GM19025 (cell line): ENCODE measurements at regions not wholly inside any gene's neighbourhood (a gene's known extent, or its start where the extent isn't known, plus 50 kb on each side); places are given as distances from the start of the nearest gene placed in this dataset.

ENCODE experiments used
- ATAC-seq: cut with Tn5 transposase; IDR thresholded peaks from one replicate; pipeline ENCODE4 v1.9.1; 2021; ENCODE audit warnings: mild to moderate bottlenecking, low read depth, moderate library complexity; ENCODE audit not compliant: unreplicated experiment

GRCh38 chr4:82043081-82043808, 330.5 kb downstream of the HNRNPD start:
- ATAC-seq = no peak

DNA sequence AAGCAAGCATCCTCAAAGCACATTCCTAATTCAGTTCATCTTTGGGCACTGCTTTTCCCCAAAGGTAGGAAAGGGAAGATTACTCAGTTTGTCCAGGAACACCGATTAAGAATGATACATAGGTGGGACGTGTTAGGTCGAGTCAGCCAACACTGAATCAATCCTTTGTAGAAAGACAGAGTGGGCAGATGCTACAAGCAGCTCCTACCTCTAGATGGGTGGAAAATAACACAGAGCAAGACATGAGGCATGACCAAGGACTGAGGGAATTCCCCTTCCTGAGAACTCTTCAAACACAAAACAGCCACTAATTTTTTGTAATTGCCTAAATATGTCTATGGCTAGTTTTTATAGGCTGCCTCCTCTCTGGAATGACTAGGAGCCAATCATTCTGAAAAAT, 331.7 kb downstream of the HNRNPD start:
- no peak for ATAC-seq

DNA sequence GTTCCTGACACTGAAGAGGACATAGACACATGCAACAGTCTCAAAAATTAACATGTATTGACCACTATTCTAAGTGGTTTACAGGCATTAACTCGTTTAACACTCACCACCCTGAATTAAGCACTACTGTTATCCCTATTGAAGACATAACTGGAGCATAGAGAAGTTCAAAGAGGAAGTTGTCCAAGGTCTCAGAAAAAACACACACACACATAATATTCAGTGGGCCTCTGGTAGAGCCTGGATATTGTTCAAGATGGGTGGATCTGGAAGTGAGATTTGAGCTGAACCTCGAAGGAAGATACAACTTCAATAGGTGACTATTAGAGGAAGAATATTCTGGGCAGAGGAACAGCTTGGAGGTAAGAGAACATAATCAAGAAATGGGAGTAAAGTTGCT, 334.9 kb downstream of the HNRNPD start:
- no peak for ATAC-seq

- no peak for ATAC-seq
These were observed 337.6 kb downstream of the HNRNPD start for GRCh38 chr4:82036181-82036580.

- ATAC-seq = no peak
These were observed 338.9 kb downstream of the HNRNPD start for GRCh38 chr4:82034878-82035277.

DNA sequence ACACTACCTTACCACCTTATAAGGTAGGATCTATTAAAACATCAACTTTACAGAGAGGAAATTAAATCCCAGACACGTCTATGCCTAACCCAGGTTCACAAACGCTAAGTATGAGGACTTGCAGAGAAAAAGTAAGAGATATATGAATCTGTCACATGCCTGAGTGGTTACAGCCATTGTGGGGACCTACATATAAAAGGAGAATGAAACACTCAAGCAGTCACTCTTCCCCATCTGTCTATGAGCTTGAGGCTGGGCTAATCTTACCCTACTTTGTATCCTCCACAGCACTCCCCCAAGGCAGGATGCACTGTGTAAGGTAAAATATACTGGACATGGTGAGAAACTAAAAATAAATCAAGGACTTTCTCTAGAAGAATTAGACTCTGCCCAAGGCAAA, 339.9 kb downstream of the HNRNPD start:
- ATAC-seq = no peak

GRCh38 chr4:82031376-82031927, 342.3 kb downstream of the HNRNPD start:
- ATAC-seq = no peak

DNA sequence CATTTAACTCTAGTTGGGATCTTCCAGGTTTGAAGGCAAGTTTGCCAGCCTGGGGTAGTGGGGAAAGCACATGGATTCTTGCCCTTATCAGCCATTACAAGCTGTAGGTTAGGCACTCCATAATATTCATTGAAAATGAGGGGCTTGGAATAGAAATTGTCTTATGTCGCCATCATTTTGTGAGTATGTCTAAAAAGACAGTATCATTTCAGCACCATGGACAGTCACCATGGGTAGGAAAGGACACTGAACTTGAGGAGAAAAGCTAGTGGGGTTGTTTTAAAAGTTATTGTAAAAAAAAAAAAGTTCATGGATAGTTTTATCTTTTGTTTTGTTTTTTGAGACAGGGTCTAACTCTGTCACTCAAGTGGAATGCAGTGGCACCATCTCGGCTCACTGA, 356.1 kb downstream of the HNRNPD start:
- no peak for ATAC-seq

DNA sequence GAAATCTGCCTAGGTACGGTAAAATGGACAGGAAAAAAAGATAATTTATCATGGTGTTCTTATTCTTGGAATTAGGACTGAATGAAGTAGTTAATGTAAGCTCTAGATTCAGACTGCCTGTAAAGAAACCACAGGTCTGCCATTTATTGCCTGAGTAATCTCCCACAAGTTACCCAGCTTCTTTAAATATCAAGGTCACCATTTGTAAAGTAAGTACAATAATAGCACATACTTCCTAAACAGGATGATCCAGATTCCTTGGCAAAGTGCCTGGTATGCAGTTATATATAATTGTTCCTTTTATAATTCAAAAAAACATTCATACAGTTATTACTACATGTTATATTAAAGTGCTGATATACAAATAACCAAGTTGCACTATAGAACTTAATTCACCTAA, 368.6 kb downstream of the HNRNPD start:
- no peak for ATAC-seq

- ATAC-seq = no peak
These were observed 376.5 kb downstream of the HNRNPD start for GRCh38 chr4:81997313-81997712.

DNA sequence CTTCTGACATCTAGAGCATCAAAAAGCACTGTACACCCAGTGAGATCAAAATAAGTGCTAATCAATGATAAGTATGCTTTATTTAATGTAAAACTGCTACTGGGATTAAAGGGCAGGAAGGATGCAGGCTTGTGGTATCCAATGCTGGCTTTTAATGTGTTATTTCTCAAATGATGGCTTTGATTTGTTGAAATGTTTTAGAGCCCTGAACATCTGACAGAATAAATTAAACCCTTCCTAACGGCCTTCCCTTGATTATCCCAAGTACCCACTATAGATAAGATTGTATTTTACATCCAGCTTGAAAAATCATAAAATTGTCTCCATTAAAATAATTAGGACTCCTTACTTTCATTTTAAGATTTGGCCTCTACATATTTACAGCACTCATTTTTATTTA, 382.9 kb downstream of the HNRNPD start:
- ATAC-seq = no peak

DNA sequence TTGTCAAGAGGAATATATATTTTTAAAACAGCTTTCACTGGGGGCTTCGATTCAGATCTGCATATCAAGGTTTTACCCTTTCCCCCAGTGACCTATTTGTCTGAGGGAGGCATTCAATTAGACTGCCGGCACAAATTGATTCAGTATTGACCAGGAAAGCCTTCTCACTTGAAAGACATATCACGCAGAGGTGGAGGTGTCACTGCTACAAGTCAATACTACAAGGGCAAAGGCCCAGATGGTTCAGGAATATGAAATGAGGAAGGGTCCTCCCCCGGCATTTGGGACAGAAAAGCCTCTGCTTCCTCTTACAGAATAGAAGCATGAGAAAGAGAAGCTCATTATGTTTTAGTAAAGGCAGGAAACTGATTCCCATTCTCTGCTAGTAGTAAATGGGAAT, 383.6 kb downstream of the HNRNPD start:
- ATAC-seq = no peak

DNA sequence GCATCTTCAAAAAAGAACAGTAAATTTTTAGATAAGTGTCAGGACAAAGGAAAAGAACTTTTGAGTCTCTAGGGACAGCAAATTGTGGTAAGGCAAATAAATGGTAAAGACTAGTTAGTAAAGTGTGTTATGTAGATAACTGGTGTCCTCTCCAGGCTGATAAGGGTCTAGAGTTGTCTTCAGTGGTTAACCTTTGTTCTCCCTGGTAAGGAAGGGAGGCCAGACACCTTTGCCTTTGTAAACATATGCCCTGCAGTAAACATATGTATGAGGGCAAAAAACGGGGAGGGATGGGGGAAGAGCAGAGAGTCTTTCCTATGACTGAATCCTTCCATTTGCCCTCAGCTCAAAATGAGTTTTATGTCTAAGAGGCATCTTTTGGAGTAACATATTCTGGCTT, 384.6 kb downstream of the HNRNPD start:
- ATAC-seq = no peak

DNA sequence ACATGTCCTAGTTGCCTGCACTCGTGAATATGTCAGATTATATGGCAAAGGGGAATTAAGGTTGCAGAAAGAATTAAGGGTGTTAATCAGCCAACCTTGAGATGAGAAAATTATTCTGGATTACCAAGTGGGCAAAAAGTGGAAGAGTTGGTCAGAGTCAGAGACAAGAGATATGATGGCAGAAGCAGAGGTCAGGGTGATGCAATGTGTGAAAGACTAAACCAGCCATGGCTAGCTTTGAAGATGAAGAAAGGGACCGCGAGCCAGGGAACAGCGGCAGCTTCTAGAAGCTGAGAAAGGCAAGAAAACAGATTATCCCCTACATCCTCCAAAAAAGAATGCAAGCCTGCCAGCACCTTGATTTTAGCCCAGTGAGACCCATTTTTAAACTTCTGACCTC, 385.6 kb downstream of the HNRNPD start:
- ATAC-seq = no peak

DNA sequence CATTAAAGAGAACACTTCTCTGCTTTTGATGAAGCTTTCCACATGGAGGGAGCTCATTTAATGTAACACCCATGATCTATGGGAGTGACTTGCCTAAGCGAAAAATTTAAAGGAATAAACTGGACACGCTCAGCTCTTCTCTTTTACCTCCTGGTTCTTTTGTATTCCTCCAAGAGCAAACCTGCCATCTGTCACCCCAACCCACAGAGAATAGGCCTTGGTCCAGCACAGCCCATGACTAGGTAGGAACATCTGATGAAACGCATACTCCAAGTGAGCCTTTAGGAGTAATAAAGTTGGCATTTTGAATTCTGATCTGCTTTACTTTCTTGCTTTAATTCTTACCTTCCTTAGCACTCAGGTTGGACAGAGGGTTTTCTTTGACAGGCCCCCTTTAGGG, 389.0 kb downstream of the HNRNPD start:
- ATAC-seq = no peak

DNA sequence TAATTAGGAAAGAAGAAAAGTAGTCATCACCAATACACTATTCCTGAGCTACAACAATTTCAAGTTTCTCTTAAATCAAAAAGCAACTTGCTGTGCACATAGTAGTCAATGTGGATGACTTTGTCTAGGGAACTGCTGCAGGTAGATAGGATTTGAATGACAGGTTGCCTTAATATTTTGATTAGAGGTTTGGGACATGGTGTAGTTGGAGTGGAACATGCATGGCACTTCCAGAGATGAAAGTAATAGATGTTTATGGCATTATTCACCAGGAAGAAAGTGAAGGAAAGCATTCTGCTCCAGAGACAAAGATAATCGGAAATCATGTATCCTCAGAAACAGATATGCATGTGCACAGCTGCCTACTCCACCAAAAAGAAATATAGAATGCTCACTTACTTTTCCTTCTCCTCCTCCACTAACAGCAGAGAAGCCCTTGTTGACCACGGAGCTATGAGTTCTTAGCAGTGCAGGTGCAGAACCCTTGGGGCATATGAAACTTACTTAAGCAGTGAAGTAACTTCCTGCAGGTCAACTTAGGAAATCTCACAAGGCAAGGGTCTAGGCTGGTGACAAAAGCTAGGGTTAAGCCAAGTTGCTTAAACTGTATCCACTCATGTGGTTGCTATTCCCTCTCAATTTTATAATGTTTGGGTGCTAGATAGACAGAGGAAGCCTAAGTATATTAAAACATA, 390.8 kb downstream of the HNRNPD start:
- ATAC-seq = no peak

DNA sequence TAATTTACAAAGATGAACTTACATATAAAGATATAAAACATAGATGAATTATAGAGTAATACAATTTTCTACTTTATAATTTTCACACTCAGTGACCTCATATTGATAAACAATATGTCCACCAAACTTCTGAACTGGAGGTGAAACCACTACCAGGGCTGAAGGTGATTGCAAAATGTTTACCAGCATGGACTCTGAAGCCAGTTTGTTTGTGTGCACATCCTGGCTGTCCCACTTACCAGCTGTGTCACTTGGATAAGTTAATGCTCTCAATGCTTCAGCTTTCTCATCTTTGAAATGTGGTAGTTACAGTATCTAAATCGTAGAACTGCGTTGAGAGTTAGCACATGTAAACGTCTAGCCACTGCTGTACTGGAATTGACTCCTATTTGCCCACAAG, 392.6 kb downstream of the HNRNPD start:
- no peak for ATAC-seq

GRCh38 chr4:81974523-81974922, 399.3 kb downstream of the HNRNPD start:
- ATAC-seq = no peak

- no peak for ATAC-seq
These were observed 402.0 kb downstream of the HNRNPD start for GRCh38 chr4:81971637-81972381.

DNA sequence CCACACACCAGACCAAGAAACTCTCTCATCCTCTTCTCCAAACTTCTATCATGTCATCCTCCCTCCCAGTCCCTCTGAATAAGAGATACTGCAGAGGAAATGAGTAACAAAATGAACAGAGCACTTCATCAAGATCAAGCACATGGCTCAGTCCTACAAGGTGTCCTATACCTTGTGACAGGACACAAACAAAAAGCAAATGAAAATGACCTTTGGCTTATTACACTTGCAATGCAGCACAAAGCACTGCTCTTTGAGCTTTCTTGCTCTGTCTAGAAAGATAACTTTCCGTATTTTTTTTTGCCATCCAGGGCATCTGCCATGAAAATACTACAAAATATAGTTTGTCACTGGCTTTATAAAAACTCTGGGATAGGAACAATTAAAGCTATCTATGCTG, 402.7 kb downstream of the HNRNPD start:
- ATAC-seq = no peak

- no peak for ATAC-seq
These were observed 403.3 kb downstream of the HNRNPD start for GRCh38 chr4:81970454-81970853.
